Adrenal gland (tissue), 9 donors: ENCODE measurements at regions not wholly inside any gene's neighbourhood (a gene's known extent, or its start where the extent isn't known, plus 50 kb on each side); places are given as distances from the start of the nearest gene placed in this dataset.
"Not testable (repeated sequence)": the region's sequence is repeated elsewhere in the genome, so short reads cannot be mapped to it uniquely, and the experiment has no call there.

Source experiments
- DNase-seq, 7 donors: peaks; one replicate each; pipeline ENCODE4 v3.0.0-alpha.2; 2019 to 2020
- H3K27ac ChIP-seq, 5 donors: fragments of 200-600 bp; sonication (generic) in 4 of 5; 1 replicate in 3 of 5; 2 replicates in 2 of 5; pipeline versions ENCODE4 v1.5.1 to v1.8.0; 2016 to 2020; ENCODE audit warnings: mild to moderate bottlenecking in 1 of 5
- H3K27me3 ChIP-seq: fragments of 200-600 bp; 2 replicates; pipeline ENCODE4 v1.8.0; 2021
- H3K36me3 ChIP-seq, 2 donors: fragments of 200-600 bp; replicated peaks in 1 of 2; 1 replicate in 1 of 2; 2 replicates in 1 of 2; pipeline versions ENCODE4 v1.5.1 to v1.8.0; 2018 to 2022
- H3K4me1 ChIP-seq, 2 donors: fragments of 200-600 bp; replicated peaks in 1 of 2; 1 replicate in 1 of 2; 2 replicates in 1 of 2; pipeline versions ENCODE4 v1.5.1 to v1.8.0; 2018 to 2021
- H3K4me3 ChIP-seq, 4 donors: fragments of 200-600 bp; sonication (generic) in 3 of 4; one replicate each; pipeline ENCODE4 v1.5.1; 2016 to 2018
- H3K9me3 ChIP-seq, 3 donors: fragments of 200-600 bp; sonication (generic) in 1 of 3; replicated peaks in 1 of 3; 1 replicate in 2 of 3; 2 replicates in 1 of 3; pipeline versions ENCODE4 v1.5.1 to v1.8.0; 2016 to 2021
- WGBS, 4 donors: extraction: QIAGEN DNeasy Blood & Tissue Kit in 2 of 4; methylation state at CpG; one replicate each; pipeline versions ENCODE4 v1.1.5 to v1.1.7; 2013 to 2017; 5-methylcytosine and 5-hydroxymethylcytosine counted together
- intact Hi-C, 2 donors: fragments of 100-400 bp; cut with DNase I; formaldehyde crosslinking; loops; one replicate each; pipeline versions ENCODE4 v1.14.1 to v1.15.0; 2022 to 2023
- donor health status: healthy with polysubstance abuse.
- donor health status: Bipolar disorder and iron deficiency.
- donor health status: DM: yes; HTN: yes; CAD: no.
- donor health status: DM: no; HTN: no; CAD: no.
- donor health status: DM: no; HTN: no; CAD: no.

DNA sequence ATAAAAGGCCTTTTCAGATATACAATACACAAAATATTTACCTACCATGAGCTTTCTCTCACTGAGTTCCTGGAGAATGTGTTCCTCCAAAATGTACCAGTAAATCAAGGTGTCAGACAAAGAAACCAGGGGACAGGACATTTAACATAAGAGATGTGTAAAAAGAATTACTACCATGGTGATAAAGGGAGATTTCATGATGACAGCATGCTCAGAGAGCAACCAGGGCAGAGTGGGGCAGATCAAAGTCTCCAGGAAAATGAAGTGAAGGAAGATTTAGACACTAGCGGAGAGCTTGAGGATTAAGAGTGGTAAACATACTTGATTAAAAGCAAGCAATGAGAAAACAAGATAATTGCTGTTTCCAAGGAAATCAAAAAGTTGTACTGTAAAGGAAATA lies 85.0 kb downstream of the FOXD4L6 start:
- not testable (repeated sequence) for H3K27me3 ChIP-seq

DNA sequence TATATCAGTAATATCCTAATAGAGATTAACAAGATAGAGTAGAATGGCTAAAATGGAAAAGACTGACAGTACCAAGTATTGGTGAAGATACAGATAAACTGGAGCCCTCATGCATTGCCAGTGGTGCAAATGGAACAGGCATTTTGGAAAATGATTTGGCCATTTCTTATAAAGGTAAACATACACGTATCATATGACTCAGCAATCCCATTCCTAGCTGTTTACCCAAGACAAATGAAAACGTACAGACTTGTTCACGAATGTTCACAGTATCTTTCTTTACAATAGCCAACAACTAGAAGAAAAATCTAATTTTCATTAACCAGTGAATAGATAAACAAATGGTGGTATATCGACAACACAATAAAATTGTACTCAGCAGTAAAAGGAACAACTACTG lies 86.4 kb downstream of the FOXD4L6 start:
- H3K36me3 ChIP-seq, H3K27me3 ChIP-seq, H3K9me3 ChIP-seq, H3K27ac ChIP-seq, H3K4me1 ChIP-seq, intact Hi-C loops, DNase-seq: not testable (repeated sequence)
- WGBS, 4 donors: 62 to 80% (median 64%) methylated on average over 4 of the region's 4 CpGs
- H3K4me3 ChIP-seq: peak overlapping the region in 1 of 4 donors; percentile 7

More for the DNA sequence above, 85.0 kb downstream of the FOXD4L6 start:
- H3K4me3 ChIP-seq, H3K9me3 ChIP-seq, intact Hi-C loops, H3K27ac ChIP-seq, H3K36me3 ChIP-seq, H3K4me1 ChIP-seq, DNase-seq: not testable (repeated sequence)
- WGBS, 4 donors: no CpG with 5 or more reads among the region's 1 CpG

DNA sequence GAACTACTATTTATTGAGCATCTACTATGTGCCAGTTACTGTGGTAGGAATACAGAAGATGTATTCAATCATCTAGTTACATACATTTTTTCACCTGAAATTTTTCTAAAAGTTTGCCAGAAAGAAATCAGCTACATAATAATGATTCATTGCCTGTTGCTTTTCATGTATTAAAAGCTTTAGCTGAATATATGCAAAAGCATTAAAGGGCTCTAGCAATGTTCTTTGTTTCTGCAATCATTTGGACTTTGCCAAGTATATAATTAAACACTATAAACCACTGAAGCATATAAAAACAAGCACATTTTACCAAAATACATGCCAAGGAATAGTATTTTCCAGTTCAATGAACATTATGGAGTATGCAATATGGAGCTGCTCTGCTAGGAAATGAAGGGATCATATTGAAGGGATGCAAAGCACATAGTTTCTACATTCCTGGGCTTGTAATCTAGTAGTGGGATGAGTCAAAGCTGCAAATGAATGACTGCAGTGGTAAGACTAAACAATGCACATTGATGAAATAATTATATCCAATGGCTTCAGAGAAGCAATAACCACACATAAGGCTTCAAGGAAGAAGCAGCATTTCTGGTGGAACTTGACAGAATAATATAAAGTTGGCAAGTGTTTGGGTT lies 87.7 kb downstream of the FOXD4L6 start:
- intact Hi-C loops, H3K4me3 ChIP-seq, H3K4me1 ChIP-seq, H3K9me3 ChIP-seq, H3K36me3 ChIP-seq, DNase-seq, H3K27me3 ChIP-seq, H3K27ac ChIP-seq: not testable (repeated sequence)

DNA sequence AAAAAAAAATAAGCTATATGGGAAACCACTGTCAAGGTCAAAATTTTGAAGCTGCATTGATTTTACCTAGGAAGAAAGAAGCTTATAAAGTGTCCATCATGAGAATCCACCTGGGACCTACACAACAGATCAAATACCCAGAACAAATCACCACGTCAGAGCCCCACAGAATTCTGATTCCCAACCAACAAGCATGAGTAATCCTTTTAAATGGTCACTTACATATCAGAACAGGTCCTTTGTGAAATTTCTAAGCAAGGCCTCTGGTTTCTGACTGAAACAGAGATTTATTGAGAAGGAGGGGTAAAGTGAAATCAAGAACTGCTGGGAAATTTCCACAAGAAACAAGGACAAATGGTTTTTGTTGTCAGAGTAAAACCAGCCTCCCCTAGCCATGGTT lies 93.2 kb downstream of the FOXD4L6 start:
- intact Hi-C loops, H3K27me3 ChIP-seq, H3K9me3 ChIP-seq, H3K4me1 ChIP-seq, H3K4me3 ChIP-seq, H3K36me3 ChIP-seq: not testable (repeated sequence)
- WGBS, 4 donors: 48 to 68% (median 51%) methylated on average over 1 of the region's 1 CpG
- H3K27ac ChIP-seq: peak overlapping the region; percentile 61 to 77 (median 65)
- DNase-seq: peak in 6 of 7 donors; percentile 18 to 64 (median 38)

DNA sequence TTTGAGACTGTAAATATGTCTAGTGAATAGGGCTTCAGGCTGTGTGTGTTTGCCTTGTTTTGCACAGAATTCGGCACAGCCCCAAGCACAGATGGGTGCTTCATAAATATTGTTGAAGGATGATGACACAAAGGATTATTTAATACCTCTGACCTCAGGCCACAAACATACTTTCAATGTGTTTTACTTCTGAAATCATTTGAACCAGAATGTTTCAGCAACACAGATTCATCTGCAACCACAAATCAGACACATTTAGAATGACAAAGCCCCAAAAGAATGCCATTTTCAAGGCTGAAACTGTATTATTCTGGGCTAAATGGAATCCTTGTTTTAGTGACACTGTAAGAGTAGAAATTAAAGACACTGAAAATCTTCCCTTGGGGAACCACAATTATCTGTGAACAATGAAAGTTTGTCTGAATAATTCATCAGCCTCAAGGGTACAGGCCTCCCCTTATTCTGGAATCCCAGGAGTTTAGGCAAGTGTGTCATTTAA lies 93.7 kb downstream of the FOXD4L6 start:
- H3K27ac ChIP-seq: peak overlapping the region; percentile 61 to 74 (median 65)
- H3K27me3 ChIP-seq, H3K36me3 ChIP-seq, H3K4me3 ChIP-seq, H3K4me1 ChIP-seq, H3K9me3 ChIP-seq, intact Hi-C loops: not testable (repeated sequence)
- WGBS, 4 donors: 28 to 40% (median 34%) methylated on average over 1 of the region's 1 CpG
- peak in 5 of 7 donors; percentile 24 to 78 (median 51) for DNase-seq

DNA sequence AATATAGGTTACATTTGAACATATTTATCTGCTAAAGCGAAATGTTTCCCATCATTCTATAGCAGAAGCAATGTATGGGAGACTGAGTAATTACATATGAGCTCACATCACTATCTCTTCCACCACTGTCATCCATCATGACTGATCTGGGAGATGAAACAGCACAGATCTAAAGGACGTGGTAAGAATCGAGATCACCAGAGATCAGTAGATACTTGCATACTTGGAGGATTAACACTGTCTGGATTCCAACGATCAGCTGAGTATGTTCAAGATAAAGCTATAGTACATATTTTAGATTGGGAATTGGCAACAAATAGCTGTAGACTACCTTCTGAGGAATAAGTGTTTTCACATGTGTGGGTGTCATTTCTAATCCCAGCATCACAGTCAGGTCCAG lies 94.6 kb downstream of the FOXD4L6 start:
- H3K27ac ChIP-seq: peak overlapping the region in 1 of 5 donors; percentile 5
- WGBS, 4 donors: 70 to 89% (median 75%) methylated on average over 4 of the region's 4 CpGs

DNA sequence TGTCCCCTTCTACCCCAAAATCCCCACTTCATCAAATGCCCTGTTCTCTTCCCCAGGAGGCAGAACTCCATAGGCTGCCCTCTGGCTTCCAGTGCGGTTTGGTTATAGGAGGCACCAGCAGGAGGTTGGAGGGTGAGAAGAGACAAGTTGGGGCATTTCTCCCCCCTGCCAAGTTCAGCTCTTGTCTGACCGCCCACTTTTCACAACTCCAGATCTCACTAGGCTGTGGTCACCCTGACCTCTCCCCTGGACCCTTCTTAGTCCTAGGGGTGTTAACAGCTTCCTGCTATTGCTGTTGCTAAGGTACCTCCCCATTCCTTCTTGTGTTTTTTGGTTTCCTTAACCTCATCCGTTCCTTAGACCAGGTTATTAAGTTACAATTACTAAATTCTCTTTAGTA lies 95.1 kb downstream of the FOXD4L6 start:
- H3K27ac ChIP-seq, H3K9me3 ChIP-seq, H3K27me3 ChIP-seq, H3K36me3 ChIP-seq, intact Hi-C loops, H3K4me1 ChIP-seq, H3K4me3 ChIP-seq, DNase-seq: not testable (repeated sequence)
- 86 to 90% (median 88%) methylated on average over 3 of the region's 3 CpGs for WGBS, 4 donors

More for the DNA sequence above, 94.6 kb downstream of the FOXD4L6 start:
- H3K4me1 ChIP-seq, intact Hi-C loops, DNase-seq, H3K27me3 ChIP-seq, H3K36me3 ChIP-seq, H3K4me3 ChIP-seq, H3K9me3 ChIP-seq: not testable (repeated sequence)

DNA sequence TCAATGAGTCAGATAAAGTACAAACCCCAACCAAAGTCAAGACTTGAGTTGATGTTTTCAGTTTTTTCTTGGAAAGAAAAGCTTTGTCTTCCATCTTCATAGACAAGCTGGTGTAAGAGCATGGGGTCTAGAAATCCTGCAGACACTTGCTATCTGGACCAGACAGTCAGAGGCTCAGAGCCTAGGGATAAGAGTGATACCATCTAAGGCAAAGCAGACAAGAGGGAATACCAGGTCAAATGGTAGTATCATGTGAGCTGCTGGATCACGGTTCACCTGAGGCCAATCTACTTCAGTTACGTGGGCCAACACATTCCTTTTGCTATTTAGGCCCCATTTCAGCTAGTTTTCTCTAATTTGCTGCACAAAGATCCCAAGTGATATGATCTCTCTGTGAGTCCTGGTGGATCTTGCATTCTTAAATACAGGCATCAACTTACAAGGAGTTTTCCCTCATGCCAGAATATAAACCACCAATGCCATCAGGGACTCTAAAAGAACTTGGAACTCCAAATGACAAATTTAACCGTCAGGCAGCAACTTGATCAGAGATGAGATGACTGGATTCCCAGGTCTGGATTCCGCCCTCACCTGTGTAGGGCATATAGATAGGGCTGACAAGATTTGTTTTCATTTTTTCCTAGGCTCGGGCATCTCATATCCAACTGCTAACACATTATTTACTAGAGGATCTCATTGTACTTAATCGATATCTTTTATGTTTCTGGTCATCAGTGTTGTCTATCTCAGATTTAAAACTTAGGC lies 101.4 kb downstream of the FOXD4L6 start:
- H3K9me3 ChIP-seq, H3K4me3 ChIP-seq, intact Hi-C loops, H3K36me3 ChIP-seq, DNase-seq, H3K27me3 ChIP-seq, H3K4me1 ChIP-seq, H3K27ac ChIP-seq: not testable (repeated sequence)
- WGBS, 4 donors: 91 to 95% (median 93%) methylated on average over 6 of the region's 6 CpGs

DNA sequence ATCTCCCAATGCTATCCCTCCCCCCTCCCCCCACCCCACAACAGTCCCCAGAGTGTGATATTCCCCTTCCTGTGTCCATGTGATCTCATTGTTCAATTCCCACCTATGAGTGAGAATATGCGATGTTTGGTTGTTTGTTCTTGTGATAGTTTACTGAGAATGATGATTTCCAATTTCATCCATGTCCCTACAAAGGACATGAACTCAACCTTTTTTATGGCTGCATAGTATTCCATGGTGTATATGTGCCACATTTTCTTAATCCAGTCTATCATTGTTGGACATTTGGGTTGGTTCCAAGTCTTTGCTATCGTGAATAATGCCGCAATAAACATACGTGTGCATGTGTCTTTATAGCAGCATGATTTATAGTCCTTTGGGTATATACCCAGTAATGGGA lies 106.1 kb downstream of the FOXD4L6 start:
- H3K27ac ChIP-seq, DNase-seq, H3K4me1 ChIP-seq, H3K27me3 ChIP-seq, H3K36me3 ChIP-seq, intact Hi-C loops, H3K4me3 ChIP-seq, H3K9me3 ChIP-seq: not testable (repeated sequence)
- 96 to 99% (median 98%) methylated on average over 1 to 4 of the region's 4 CpGs for WGBS, 4 donors

DNA sequence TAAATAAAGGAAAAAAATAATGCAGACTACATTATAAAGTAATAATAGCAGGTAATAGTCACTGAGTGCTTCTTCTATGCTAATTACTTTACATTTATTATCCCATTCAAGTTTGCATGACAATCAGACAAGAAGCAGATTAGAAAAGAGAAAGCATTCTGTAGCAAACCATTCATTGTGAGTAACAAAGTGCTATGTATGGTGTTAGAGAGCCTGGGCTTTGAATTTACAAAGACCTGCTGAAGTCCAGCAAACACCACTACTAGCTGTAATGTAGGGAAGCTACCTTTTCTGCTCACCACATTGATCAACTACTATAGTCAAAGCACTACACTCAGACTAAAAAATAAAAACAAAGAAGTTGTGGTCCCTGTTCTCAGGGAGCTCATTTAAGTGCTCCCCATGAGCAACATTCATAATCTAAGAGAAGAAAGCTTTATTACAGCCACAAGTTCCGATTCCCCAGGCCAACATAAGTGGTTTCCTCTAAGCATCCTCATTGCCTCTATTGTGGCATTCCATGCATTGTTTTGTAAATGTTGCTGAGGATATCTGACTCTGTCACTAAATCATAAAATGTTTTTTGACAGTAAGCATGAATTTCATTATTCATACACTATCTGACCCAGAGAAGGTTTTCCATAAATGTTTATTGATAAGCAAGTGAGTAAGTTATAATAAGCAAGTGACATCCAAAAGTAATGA lies 108.5 kb downstream of the FOXD4L6 start:
- intact Hi-C loops, H3K27ac ChIP-seq, H3K27me3 ChIP-seq, H3K9me3 ChIP-seq, DNase-seq, H3K4me1 ChIP-seq, H3K36me3 ChIP-seq, H3K4me3 ChIP-seq: not testable (repeated sequence)
- WGBS, 4 donors: 80 to 100% (median 92%) methylated on average over 1 of the region's 1 CpG

DNA sequence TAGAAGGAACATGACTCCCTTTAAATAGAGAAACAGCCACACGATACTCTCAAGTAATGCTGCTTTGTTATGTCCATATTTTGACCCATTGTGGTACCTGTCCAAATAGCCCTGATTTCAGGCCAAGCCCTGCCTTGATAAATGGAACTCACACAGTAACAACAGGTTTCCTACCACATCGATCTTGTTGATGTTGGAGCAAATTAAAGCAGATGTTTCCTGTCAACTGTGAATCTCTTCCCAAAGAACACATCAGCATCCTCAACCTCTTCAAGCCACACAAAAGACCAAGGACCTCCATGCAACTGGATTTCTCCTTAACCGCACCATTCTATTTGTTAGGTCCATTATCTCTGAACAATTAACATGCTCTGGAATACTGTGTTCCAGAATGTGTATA lies 109.5 kb downstream of the FOXD4L6 start:
- H3K4me3 ChIP-seq, H3K4me1 ChIP-seq, H3K36me3 ChIP-seq, H3K27ac ChIP-seq, DNase-seq, intact Hi-C loops, H3K27me3 ChIP-seq, H3K9me3 ChIP-seq: not testable (repeated sequence)
- WGBS, 4 donors: 70 to 88% (median 77%) methylated on average over 3 of the region's 3 CpGs
